C4-2B (cell line): ENCODE measurements at regions not wholly inside any gene's neighbourhood (a gene's known extent, or its start where the extent isn't known, plus 50 kb on each side); places are given as distances from the start of the nearest gene placed in this dataset.
"Not testable (repeated sequence)": the region's sequence is repeated elsewhere in the genome, so short reads cannot be mapped to it uniquely, and the experiment has no call there.

Experiments
- H3K27ac ChIP-seq: fragments of 450-650 bp; 2 replicates; pipeline ENCODE4 v1.5.1; 2017
- CTCF ChIP-seq: fragments of 450-650 bp; conservative IDR thresholded peaks from 2 replicates; pipeline ENCODE4 v1.5.1; 2017; ENCODE audit warnings: mild to moderate bottlenecking
- ZFX ChIP-seq: fragments of 450-650 bp; IDR thresholded peaks from 2 replicates; pipeline ENCODE4 v1.6.1; 2017

- TF ChIP-seq ZFX = no peak
- TF ChIP-seq CTCF = no peak
- H3K27ac ChIP-seq = no peak overlapping the region
Measured at GRCh38 chrX:14352511-14352910, 176.8 kb upstream of the GLRA2 start.

- H3K27ac ChIP-seq = no peak overlapping the region
- TF ChIP-seq ZFX (no peak), CTCF (no peak)
Measured at GRCh38 chrX:14351611-14352303, 177.6 kb upstream of the GLRA2 start.

- H3K27ac ChIP-seq = no peak overlapping the region
- TF ChIP-seq ZFX (no peak), CTCF (no peak)
Measured at GRCh38 chrX:14347523-14347922, 181.8 kb upstream of the GLRA2 start.

GRCh38 chrX:14344172-14344940, 185.0 kb upstream of the GLRA2 start:
- H3K27ac ChIP-seq = no peak overlapping the region
- TF ChIP-seq ZFX (no peak), CTCF (peak; percentile 30)

- no peak overlapping the region for H3K27ac ChIP-seq
- TF ChIP-seq CTCF (no peak), ZFX (no peak)
Measured at GRCh38 chrX:14309431-14309830, 219.9 kb upstream of the GLRA2 start.

- not testable (repeated sequence) for H3K27ac ChIP-seq
Measured at GRCh38 chrX:14308976-14309375, 220.4 kb upstream of the GLRA2 start.

- no peak overlapping the region for H3K27ac ChIP-seq
- no peak for TF ChIP-seq ZFX
- no peak for TF ChIP-seq CTCF
Measured at GRCh38 chrX:14303891-14304290, 225.4 kb upstream of the GLRA2 start.

GRCh38 chrX:14302561-14302960, 226.8 kb upstream of the GLRA2 start:
- H3K27ac ChIP-seq = not testable (repeated sequence)
